ENCODE measurements at regions not wholly inside any gene's neighbourhood (a gene's known extent, or its start where the extent isn't known, plus 50 kb on each side); places are given as distances from the start of the nearest gene placed in this dataset.

GRCh38 chrX:122866532-122866931 lies 317.5 kb upstream of the GRIA3 start:
- no peak overlapping the region for H3K4me2 ChIP-seq (ENCODE audit: low read length)
- H3K4me3 ChIP-seq (ENCODE audit: low read length): no peak overlapping the region
- no peak overlapping the region for H3K9ac ChIP-seq (ENCODE audit: low read length)
- TF ChIP-seq CTCF (IDR thresholded peaks at IDR 0.05; ENCODE audit: low read depth, low read length) (no peak), EZH2phosphoT487 (IDR thresholded peaks at IDR 0.05; ENCODE audit: low read depth) (no peak)
- no peaks in the 10 kb centered on the region for H3K4me1 ChIP-seq (ENCODE audit: low read length)
- no peaks in the 10 kb centered on the region for H4K20me1 ChIP-seq (ENCODE audit: insufficient read depth, low read length)
- H3K9me3 ChIP-seq (ENCODE audit: insufficient read depth, low read length): no peaks in the 10 kb centered on the region
- no peaks in the 10 kb centered on the region for H3K27me3 ChIP-seq (ENCODE audit: low read depth, low read length)
- H3K36me3 ChIP-seq (replicated peaks; ENCODE audit: low read depth, low read length): no peaks in the 10 kb centered on the region
- no peaks in the 10 kb centered on the region for H3K79me2 ChIP-seq (ENCODE audit: low read length)
- no peak overlapping the region for H3K27ac ChIP-seq (ENCODE audit: low read length)
- H2AFZ ChIP-seq (ENCODE audit: low read depth, low read length): no peak overlapping the region

DNA sequence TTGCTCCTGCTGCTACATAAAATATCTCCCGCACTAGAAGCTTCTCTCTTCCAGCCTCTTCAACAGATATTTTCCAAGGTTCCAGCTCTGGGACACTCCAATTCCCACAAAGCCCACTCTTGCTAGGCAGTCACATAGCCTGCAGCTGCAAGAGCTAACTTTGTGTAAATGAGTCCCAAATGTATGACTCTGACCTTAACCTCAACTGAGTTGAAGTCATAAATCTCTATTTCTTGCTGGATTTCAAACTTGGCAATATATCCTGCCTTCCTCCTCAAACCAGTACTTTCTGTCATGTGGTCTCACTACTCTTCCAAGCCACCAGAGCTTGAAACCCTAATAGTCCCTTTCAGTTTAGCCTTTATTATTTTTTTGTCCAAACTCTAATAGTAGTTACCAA lies 315.4 kb upstream of the GRIA3 start:
- Histone ChIP-seq H3K79me2 (ENCODE audit: low read length) (no peaks in the 10 kb centered on the region), H3K4me3 (ENCODE audit: low read length) (no peak overlapping the region), H4K20me1 (ENCODE audit: insufficient read depth, low read length) (no peaks in the 10 kb centered on the region), H3K9ac (ENCODE audit: low read length) (no peak overlapping the region), H3K27ac (ENCODE audit: low read length) (no peak overlapping the region), H3K27me3 (ENCODE audit: low read depth, low read length) (no peaks in the 10 kb centered on the region), H3K4me2 (ENCODE audit: low read length) (no peak overlapping the region), H3K36me3 (replicated peaks; ENCODE audit: low read depth, low read length) (no peaks in the 10 kb centered on the region), H3K4me1 (ENCODE audit: low read length) (no peaks in the 10 kb centered on the region), H3K9me3 (ENCODE audit: insufficient read depth, low read length) (no peaks in the 10 kb centered on the region), H2AFZ (ENCODE audit: low read depth, low read length) (no peak overlapping the region)
- TF ChIP-seq CTCF (IDR thresholded peaks at IDR 0.05; ENCODE audit: low read depth, low read length) (no peak), EZH2phosphoT487 (IDR thresholded peaks at IDR 0.05; ENCODE audit: low read depth) (no peak)

GRCh38 chrX:122869171-122869570 lies 314.9 kb upstream of the GRIA3 start:
- Histone ChIP-seq H3K4me3 (ENCODE audit: low read length) (no peak overlapping the region), H3K27ac (ENCODE audit: low read length) (no peak overlapping the region), H3K9ac (ENCODE audit: low read length) (no peak overlapping the region), H3K9me3 (ENCODE audit: insufficient read depth, low read length) (no peaks in the 10 kb centered on the region), H3K36me3 (replicated peaks; ENCODE audit: low read depth, low read length) (no peaks in the 10 kb centered on the region), H3K4me2 (ENCODE audit: low read length) (no peak overlapping the region), H4K20me1 (ENCODE audit: insufficient read depth, low read length) (no peaks in the 10 kb centered on the region), H3K27me3 (ENCODE audit: low read depth, low read length) (no peaks in the 10 kb centered on the region), H3K4me1 (ENCODE audit: low read length) (no peaks in the 10 kb centered on the region), H2AFZ (ENCODE audit: low read depth, low read length) (no peak overlapping the region), H3K79me2 (ENCODE audit: low read length) (no peaks in the 10 kb centered on the region)
- TF ChIP-seq CTCF (IDR thresholded peaks at IDR 0.05; ENCODE audit: low read depth, low read length) (no peak), EZH2phosphoT487 (IDR thresholded peaks at IDR 0.05; ENCODE audit: low read depth) (no peak)

- Histone ChIP-seq H3K4me1 (ENCODE audit: low read length) (no peaks in the 10 kb centered on the region), H3K4me2 (ENCODE audit: low read length) (no peak overlapping the region), H2AFZ (ENCODE audit: low read depth, low read length) (no peak overlapping the region), H3K9me3 (ENCODE audit: insufficient read depth, low read length) (no peaks in the 10 kb centered on the region), H3K27ac (ENCODE audit: low read length) (no peak overlapping the region), H3K79me2 (ENCODE audit: low read length) (no peaks in the 10 kb centered on the region), H3K9ac (ENCODE audit: low read length) (no peak overlapping the region), H3K4me3 (ENCODE audit: low read length) (no peak overlapping the region), H4K20me1 (ENCODE audit: insufficient read depth, low read length) (no peaks in the 10 kb centered on the region), H3K27me3 (ENCODE audit: low read depth, low read length) (no peaks in the 10 kb centered on the region), H3K36me3 (replicated peaks; ENCODE audit: low read depth, low read length) (no peaks in the 10 kb centered on the region)
- no peak for TF ChIP-seq CTCF (IDR thresholded peaks at IDR 0.05; ENCODE audit: low read depth, low read length)
Observed at GRCh38 chrX:122878269-122878668, 305.8 kb upstream of the GRIA3 start.
